Astrocyte (in vitro differentiated cells and primary cell): ENCODE measurements at regions not wholly inside any gene's neighbourhood (a gene's known extent, or its start where the extent isn't known, plus 50 kb on each side); places are given as distances from the start of the nearest gene placed in this dataset.

ENCODE experiments used
- DNase-seq: peaks from one replicate; pipeline ENCODE4 v3.0.0-alpha.2; 2010; ENCODE audit warnings: low read depth
- FAIRE-seq: peaks from 2 replicates; lab custom pipeline; 2011; peaks lifted over from hg19 to GRCh38; lab: Jason Lieb, UNC
- H2AFZ ChIP-seq: 2 replicates; pipeline ENCODE4 v1.6.0; 2012; ENCODE audit warnings: low read depth, low read length, inconsistent platforms
- H3K27ac ChIP-seq: 2 replicates; pipeline ENCODE4 v1.5.1; 2011; ENCODE audit warnings: low read depth, low read length, inconsistent platforms
- H3K27me3 ChIP-seq: 2 replicates; pipeline ENCODE4 v1.6.0; 2011; ENCODE audit warnings: low read length, inconsistent platforms; ENCODE audit not compliant: insufficient read depth
- H3K36me3 ChIP-seq: 2 replicates; pipeline ENCODE4 v1.5.1; 2011; ENCODE audit warnings: low read length, inconsistent platforms; ENCODE audit not compliant: insufficient read depth
- H3K4me1 ChIP-seq: 2 replicates; pipeline ENCODE4 v1.5.1; 2011; ENCODE audit warnings: low read length, inconsistent platforms; ENCODE audit not compliant: insufficient read depth
- H3K4me2 ChIP-seq: 2 replicates; pipeline ENCODE4 v1.6.0; 2012; ENCODE audit warnings: low read length, inconsistent platforms
- H3K4me3 ChIP-seq: 2 replicates; pipeline ENCODE4 v1.5.1; 2011; ENCODE audit warnings: low read depth, mild to moderate bottlenecking, low read length, inconsistent platforms; ENCODE audit not compliant: insufficient read depth
- H3K79me2 ChIP-seq: 2 replicates; pipeline ENCODE4 v1.6.0; 2012; ENCODE audit warnings: mild to moderate bottlenecking, low read length, inconsistent platforms; ENCODE audit not compliant: insufficient read depth
- H3K9ac ChIP-seq: 2 replicates; pipeline ENCODE4 v1.6.0; 2012; ENCODE audit warnings: mild to moderate bottlenecking, low read length, inconsistent platforms
- H3K9me3 ChIP-seq: 2 replicates; pipeline ENCODE4 v1.5.1; 2012; ENCODE audit warnings: low read depth, mild to moderate bottlenecking, low read length, inconsistent platforms; ENCODE audit not compliant: insufficient read depth
- H4K20me1 ChIP-seq: 2 replicates; pipeline ENCODE4 v1.6.0; 2012; ENCODE audit warnings: low read length, inconsistent platforms; ENCODE audit not compliant: insufficient read depth
- H3K27ac Mint-ChIP-seq: one replicate; pipeline ENCODE4 v1.8.0; 2021; ENCODE audit warnings: mild to moderate bottlenecking, mixed read lengths; ENCODE audit not compliant: unreplicated experiment
- H3K27me3 Mint-ChIP-seq: one replicate; pipeline ENCODE4 v1.8.0; 2021; ENCODE audit warnings: low read depth, mixed read lengths; ENCODE audit not compliant: unreplicated experiment
- H3K36me3 Mint-ChIP-seq: one replicate; pipeline ENCODE4 v1.8.0; 2021; ENCODE audit warnings: low read depth, mixed read lengths; ENCODE audit not compliant: unreplicated experiment
- H3K4me1 Mint-ChIP-seq: one replicate; pipeline ENCODE4 v1.8.0; 2021; ENCODE audit warnings: low read depth, mixed read lengths; ENCODE audit not compliant: unreplicated experiment
- H3K4me3 Mint-ChIP-seq: one replicate; pipeline ENCODE4 v1.8.0; 2021; ENCODE audit warnings: mild to moderate bottlenecking, moderate library complexity, mixed read lengths; ENCODE audit not compliant: unreplicated experiment
- H3K9me3 Mint-ChIP-seq: one replicate; pipeline ENCODE4 v1.8.0; 2021; ENCODE audit warnings: mild to moderate bottlenecking, mixed read lengths; ENCODE audit not compliant: unreplicated experiment
- CTCF ChIP-seq: IDR thresholded peaks from 2 replicates; pipeline ENCODE4 v1.5.1; 2011; ENCODE audit warnings: low read depth, mild to moderate bottlenecking, inconsistent platforms, low read length, moderate library complexity; ENCODE audit not compliant: insufficient read depth
- EZH2 ChIP-seq: IDR thresholded peaks from 2 replicates; pipeline ENCODE4 v1.6.1; 2012; ENCODE audit warnings: mild to moderate bottlenecking, low read length, inconsistent platforms; ENCODE audit not compliant: insufficient read depth

- H3K9me3 ChIP-seq, result no peaks in the 10 kb centered on the region
- H3K27me3 ChIP-seq, result no peaks in the 10 kb centered on the region
- H2AFZ ChIP-seq, result no peak overlapping the region
- no peak for FAIRE-seq
- H3K4me1 Mint-ChIP-seq, result no peaks in the 10 kb centered on the region
- H3K27me3 Mint-ChIP-seq, result no peaks in the 10 kb centered on the region
- no peak overlapping the region for H3K4me3 ChIP-seq
- no peaks in the 10 kb centered on the region for H3K4me1 ChIP-seq
- no peak overlapping the region for H3K4me2 ChIP-seq
- no peak overlapping the region for H3K4me3 Mint-ChIP-seq
- H3K27ac Mint-ChIP-seq, result no peak overlapping the region
- DNase-seq, result no peak
- no peaks in the 10 kb centered on the region for H3K36me3 ChIP-seq
- no peak overlapping the region for H3K9ac ChIP-seq
- peaks cover 10% of the 10 kb centered on the region for H3K9me3 Mint-ChIP-seq
- H3K27ac ChIP-seq, result no peak overlapping the region
- no peak for TF ChIP-seq CTCF
- no peak for TF ChIP-seq EZH2
- no peaks in the 10 kb centered on the region for H3K79me2 ChIP-seq
- H4K20me1 ChIP-seq, result no peaks in the 10 kb centered on the region
- H3K36me3 Mint-ChIP-seq, result no peaks in the 10 kb centered on the region
Measured at GRCh38 chr9:75830303-75830702, 60.2 kb upstream of the PCSK5 start.

- no peak overlapping the region for H3K9ac ChIP-seq
- TF ChIP-seq EZH2, result no peak
- no peak for TF ChIP-seq CTCF
- no peaks in the 10 kb centered on the region for H3K79me2 ChIP-seq
- no peaks in the 10 kb centered on the region for H3K4me1 Mint-ChIP-seq
- H3K36me3 ChIP-seq, result no peaks in the 10 kb centered on the region
- H3K4me3 ChIP-seq, result no peak overlapping the region
- FAIRE-seq (no peak), DNase-seq (no peak)
- H2AFZ ChIP-seq, result no peak overlapping the region
- no peaks in the 10 kb centered on the region for H4K20me1 ChIP-seq
- no peaks in the 10 kb centered on the region for H3K4me1 ChIP-seq
- no peaks in the 10 kb centered on the region for H3K9me3 Mint-ChIP-seq
- no peaks in the 10 kb centered on the region for H3K36me3 Mint-ChIP-seq
- H3K4me2 ChIP-seq, result no peak overlapping the region
- H3K27me3 ChIP-seq, result no peaks in the 10 kb centered on the region
- H3K4me3 Mint-ChIP-seq, result no peak overlapping the region
- H3K9me3 ChIP-seq, result no peaks in the 10 kb centered on the region
- no peak overlapping the region for H3K27ac Mint-ChIP-seq
- H3K27me3 Mint-ChIP-seq, result no peaks in the 10 kb centered on the region
- H3K27ac ChIP-seq, result no peak overlapping the region
Measured at GRCh38 chr9:75833778-75834177, 56.7 kb upstream of the PCSK5 start.

- no peak overlapping the region for H3K27ac ChIP-seq
- H3K36me3 ChIP-seq, result no peaks in the 10 kb centered on the region
- H3K27ac Mint-ChIP-seq, result no peak overlapping the region
- H3K27me3 Mint-ChIP-seq, result no peaks in the 10 kb centered on the region
- H2AFZ ChIP-seq, result no peak overlapping the region
- H3K4me3 ChIP-seq, result no peak overlapping the region
- TF ChIP-seq CTCF (no peak), EZH2 (no peak)
- no peak overlapping the region for H3K4me3 Mint-ChIP-seq
- H3K4me2 ChIP-seq, result no peak overlapping the region
- H3K79me2 ChIP-seq, result no peaks in the 10 kb centered on the region
- DNase-seq (no peak), FAIRE-seq (no peak)
- H3K27me3 ChIP-seq, result no peaks in the 10 kb centered on the region
- no peaks in the 10 kb centered on the region for H3K4me1 ChIP-seq
- H3K4me1 Mint-ChIP-seq, result no peaks in the 10 kb centered on the region
- H3K9ac ChIP-seq, result no peak overlapping the region
- H3K9me3 Mint-ChIP-seq, result no peaks in the 10 kb centered on the region
- H3K36me3 Mint-ChIP-seq, result no peaks in the 10 kb centered on the region
- H3K9me3 ChIP-seq, result no peaks in the 10 kb centered on the region
- no peaks in the 10 kb centered on the region for H4K20me1 ChIP-seq
Measured at GRCh38 chr9:75834878-75835277, 55.6 kb upstream of the PCSK5 start.
